HFFc6 (cell line): ENCODE measurements at regions not wholly inside any gene's neighbourhood (a gene's known extent, or its start where the extent isn't known, plus 50 kb on each side); places are given as distances from the start of the nearest gene placed in this dataset.

Experiments used
- DNase-seq: peaks from one replicate; pipeline ENCODE4 v3.0.0-alpha.2; 2018
- H3K27ac Mint-ChIP-seq: 2 replicates; pipeline ENCODE4 v1.8.0; 2020; ENCODE audit warnings: mild to moderate bottlenecking, mixed read lengths
- H3K27me3 Mint-ChIP-seq: 2 replicates; pipeline ENCODE4 v1.8.0; 2021; ENCODE audit warnings: mild to moderate bottlenecking, moderate library complexity, mixed read lengths; ENCODE audit not compliant: insufficient read depth
- H3K36me3 Mint-ChIP-seq: 2 replicates; pipeline ENCODE4 v1.8.0; 2021; ENCODE audit warnings: low read depth, mixed read lengths
- H3K4me1 Mint-ChIP-seq: 2 replicates; pipeline ENCODE4 v1.8.0; 2020; ENCODE audit warnings: low read depth, mixed read lengths
- H3K4me3 Mint-ChIP-seq: 2 replicates; pipeline ENCODE4 v1.8.0; 2020; ENCODE audit warnings: mild to moderate bottlenecking, moderate library complexity, mixed read lengths
- H3K9me3 Mint-ChIP-seq: 2 replicates; pipeline ENCODE4 v1.8.0; 2020; ENCODE audit warnings: mild to moderate bottlenecking, mixed read lengths
- TF ChIP-seq, protein P1 (sequence below): fragments of 200-600 bp; sonication (generic); IDR thresholded peaks from 2 replicates; pipeline ENCODE4 v1.5.0; 2021; ENCODE audit warnings: antibody characterized with exemption, mild to moderate bottlenecking

DNA sequence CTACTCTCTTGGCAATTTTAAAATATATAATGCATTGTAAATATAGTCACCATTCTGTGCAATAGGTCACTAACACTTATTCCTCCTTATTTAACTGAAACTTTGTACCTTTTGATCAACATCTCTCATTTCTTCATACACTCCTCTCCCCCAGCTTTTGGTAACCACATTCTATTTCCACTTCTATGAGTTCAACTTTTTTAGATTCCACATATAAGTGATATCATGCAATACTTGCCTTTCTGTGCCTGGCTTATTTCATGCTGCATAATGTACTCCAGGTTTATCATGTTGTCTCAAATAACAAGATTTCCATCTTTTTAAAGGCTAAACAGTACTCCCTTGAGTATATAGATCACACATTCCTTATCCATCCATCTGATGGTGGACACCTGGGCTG, 188.8 kb downstream of the NXNL2 start:
- DNase-seq, result no peak
- Mint-ChIP-seq H3K27ac (no peak overlapping the region), H3K36me3 (no peaks in the 10 kb centered on the region; the same call in 1 of the 2 replicates), H3K9me3 (no peaks in the 10 kb centered on the region), H3K27me3 (no peaks in the 10 kb centered on the region), H3K4me3 (no peak overlapping the region), H3K4me1 (peaks cover 17% of the 10 kb centered on the region)
- TF ChIP-seq, protein P1, sequence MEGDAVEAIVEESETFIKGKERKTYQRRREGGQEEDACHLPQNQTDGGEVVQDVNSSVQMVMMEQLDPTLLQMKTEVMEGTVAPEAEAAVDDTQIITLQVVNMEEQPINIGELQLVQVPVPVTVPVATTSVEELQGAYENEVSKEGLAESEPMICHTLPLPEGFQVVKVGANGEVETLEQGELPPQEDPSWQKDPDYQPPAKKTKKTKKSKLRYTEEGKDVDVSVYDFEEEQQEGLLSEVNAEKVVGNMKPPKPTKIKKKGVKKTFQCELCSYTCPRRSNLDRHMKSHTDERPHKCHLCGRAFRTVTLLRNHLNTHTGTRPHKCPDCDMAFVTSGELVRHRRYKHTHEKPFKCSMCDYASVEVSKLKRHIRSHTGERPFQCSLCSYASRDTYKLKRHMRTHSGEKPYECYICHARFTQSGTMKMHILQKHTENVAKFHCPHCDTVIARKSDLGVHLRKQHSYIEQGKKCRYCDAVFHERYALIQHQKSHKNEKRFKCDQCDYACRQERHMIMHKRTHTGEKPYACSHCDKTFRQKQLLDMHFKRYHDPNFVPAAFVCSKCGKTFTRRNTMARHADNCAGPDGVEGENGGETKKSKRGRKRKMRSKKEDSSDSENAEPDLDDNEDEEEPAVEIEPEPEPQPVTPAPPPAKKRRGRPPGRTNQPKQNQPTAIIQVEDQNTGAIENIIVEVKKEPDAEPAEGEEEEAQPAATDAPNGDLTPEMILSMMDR, result no peak

DNA sequence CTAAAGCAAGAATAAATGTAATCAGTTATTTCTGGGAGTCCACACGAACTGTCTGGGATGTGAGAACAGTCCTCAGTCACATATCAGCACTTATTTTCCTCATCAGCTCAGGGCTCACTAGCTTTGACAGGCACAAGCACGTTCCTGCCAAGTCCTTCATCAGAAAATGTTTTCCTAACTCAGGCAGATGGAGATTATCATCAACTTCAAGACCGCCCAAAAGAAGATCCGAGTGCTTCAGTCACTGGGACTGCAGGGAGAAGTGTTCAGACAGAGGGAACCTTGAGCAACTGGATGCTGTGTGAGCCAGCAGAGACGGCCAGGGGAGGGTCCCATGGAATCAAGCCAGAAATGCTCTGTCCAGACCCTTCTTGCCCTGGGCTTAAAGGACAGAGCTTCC, 189.4 kb downstream of the NXNL2 start:
- H3K4me3 Mint-ChIP-seq, result no peak overlapping the region
- DNase-seq, result no peak
- peaks cover 17% of the 10 kb centered on the region for H3K4me1 Mint-ChIP-seq
- TF ChIP-seq, protein P1, result no peak
- H3K9me3 Mint-ChIP-seq, result no peaks in the 10 kb centered on the region
- no peaks in the 10 kb centered on the region for H3K27me3 Mint-ChIP-seq
- no peak overlapping the region for H3K27ac Mint-ChIP-seq
- H3K36me3 Mint-ChIP-seq, result no peaks in the 10 kb centered on the region; the same call in 1 of the 2 replicates

DNA sequence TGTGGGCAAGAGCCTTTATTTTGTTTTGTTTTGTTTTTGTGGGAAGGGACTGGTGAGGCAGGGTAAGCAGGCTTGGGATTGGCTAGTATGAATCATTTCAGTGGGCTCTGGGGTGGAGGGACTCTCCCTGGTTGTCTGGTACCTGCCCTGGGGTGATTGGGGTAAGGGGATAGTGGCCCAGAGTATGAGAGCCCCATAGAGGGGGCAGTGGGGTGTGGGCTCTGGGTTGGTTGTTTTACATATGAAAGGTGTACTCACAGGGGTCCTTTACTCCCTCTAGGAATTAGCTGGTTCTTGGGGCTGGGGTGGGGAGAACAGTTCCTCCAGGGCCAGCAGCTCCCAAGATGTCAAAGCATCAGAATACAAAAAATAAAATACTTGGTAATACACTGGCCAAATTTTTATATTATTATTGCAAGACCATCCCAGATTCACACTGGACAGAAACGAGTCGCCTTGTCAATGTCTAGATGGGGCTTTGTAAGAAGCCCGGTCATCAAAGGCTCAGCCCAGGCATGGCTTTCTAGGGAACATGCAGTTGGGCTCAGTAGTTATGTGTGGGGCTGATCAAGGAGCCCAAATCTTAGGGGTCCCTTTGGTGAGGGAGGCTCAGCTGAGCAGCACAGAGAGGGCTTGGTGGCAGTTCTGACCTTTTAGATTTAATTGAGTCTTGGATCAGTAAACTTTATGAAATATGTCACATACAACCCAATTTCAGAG, 190.5 kb downstream of the NXNL2 start:
- no peak overlapping the region for H3K4me3 Mint-ChIP-seq
- H3K27me3 Mint-ChIP-seq, result no peaks in the 10 kb centered on the region
- TF ChIP-seq, protein P1, result no peak
- H3K4me1 Mint-ChIP-seq, result peaks cover 17% of the 10 kb centered on the region
- no peaks in the 10 kb centered on the region for H3K9me3 Mint-ChIP-seq
- no peak overlapping the region for H3K27ac Mint-ChIP-seq
- H3K36me3 Mint-ChIP-seq, result no peaks in the 10 kb centered on the region; the same call in 1 of the 2 replicates
- DNase-seq, result no peak

DNA sequence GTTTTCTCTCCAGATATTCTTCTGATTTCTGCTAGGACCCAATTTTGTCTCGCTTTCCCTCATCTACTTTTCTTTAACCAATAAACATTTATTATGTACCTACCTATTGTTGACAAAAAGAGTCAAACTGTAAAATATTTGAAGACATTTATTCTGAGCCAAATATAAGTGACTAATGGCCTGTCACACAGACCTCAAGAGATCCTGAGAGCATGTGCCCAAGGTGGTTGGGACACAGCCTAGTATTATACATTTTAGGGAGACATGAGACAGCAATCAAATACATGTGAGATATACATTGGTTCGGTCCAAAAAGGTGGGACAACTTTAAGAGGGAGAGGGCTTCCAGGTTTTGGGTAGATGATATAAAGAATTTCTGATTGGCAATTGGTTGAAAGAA, 191.8 kb downstream of the NXNL2 start:
- Mint-ChIP-seq H3K27me3 (no peaks in the 10 kb centered on the region), H3K4me3 (no peak overlapping the region), H3K9me3 (no peaks in the 10 kb centered on the region), H3K27ac (no peak overlapping the region), H3K4me1 (peaks cover 21% of the 10 kb centered on the region), H3K36me3 (no peaks in the 10 kb centered on the region; the same call in 1 of the 2 replicates)
- TF ChIP-seq, protein P1, result no peak
- no peak for DNase-seq

DNA sequence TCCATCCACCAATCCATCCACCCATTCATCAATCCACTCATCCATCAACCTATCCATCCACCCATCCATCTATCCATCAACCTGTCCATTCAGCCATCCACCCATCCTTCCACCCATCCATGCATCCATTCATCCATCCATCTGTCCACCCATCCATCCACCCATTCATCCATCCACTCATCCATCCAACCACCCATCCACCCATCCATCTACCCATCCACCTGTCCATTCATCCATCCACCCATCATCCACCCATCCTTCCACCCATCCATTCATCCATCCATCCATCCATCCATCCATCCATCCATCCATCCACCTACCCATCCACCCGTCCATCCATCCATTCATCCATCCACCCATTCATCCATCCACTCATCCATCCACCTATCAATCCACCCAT, 195.8 kb downstream of the NXNL2 start:
- DNase-seq, result no peak
- Mint-ChIP-seq H3K4me1 (peaks cover 41% of the 10 kb centered on the region), H3K4me3 (no peak overlapping the region), H3K27ac (no peak overlapping the region), H3K9me3 (no peaks in the 10 kb centered on the region), H3K36me3 (no peaks in the 10 kb centered on the region; the same call in 1 of the 2 replicates), H3K27me3 (no peaks in the 10 kb centered on the region)
- TF ChIP-seq, protein P1, result no peak
